ENCODE measurements at regions not wholly inside any gene's neighbourhood (a gene's known extent, or its start where the extent isn't known, plus 50 kb on each side); places are given as distances from the start of the nearest gene placed in this dataset.
"Not testable (repeated sequence)": the region's sequence is repeated elsewhere in the genome, so short reads cannot be mapped to it uniquely, and the experiment has no call there.

DNA sequence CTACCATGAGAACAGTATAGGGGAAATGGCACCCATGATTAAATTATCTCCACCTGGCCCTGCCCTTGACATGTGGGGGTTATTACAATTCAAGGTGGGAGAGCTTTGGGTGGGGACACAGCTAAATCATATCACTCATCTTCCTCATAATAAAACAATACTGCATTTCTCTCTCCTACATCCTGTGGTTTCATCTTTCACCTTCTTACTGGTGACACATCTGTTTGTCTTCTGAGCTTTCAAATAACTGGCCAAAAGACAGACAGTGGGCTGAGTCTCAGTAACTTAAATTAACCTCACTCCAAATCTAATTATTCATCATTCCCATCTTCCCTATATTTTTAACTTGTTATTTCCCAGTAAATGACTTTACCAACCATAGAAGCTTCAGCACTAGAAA lies 729.7 kb upstream of the USP15 start:
- DNase-seq, result no peak

DNA sequence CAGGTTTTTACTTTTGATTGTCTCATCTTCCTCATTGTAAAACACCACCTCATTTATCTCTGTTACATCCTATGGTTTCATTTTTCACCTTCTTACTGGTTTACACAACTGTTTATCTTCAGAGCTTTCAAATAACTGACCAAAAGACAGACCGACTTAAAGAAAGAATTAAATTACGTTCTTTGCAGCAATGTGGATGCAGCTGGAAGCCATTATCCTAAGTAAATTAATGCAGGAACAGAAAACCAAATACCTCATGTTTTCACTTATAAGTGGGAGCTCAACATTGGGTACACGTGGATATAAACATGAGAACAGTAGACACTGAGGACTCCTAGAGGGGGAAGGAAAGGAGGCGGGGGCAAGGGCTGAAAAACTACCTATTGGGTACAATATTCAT lies 729.0 kb upstream of the USP15 start:
- DNase-seq, result no peak

DNA sequence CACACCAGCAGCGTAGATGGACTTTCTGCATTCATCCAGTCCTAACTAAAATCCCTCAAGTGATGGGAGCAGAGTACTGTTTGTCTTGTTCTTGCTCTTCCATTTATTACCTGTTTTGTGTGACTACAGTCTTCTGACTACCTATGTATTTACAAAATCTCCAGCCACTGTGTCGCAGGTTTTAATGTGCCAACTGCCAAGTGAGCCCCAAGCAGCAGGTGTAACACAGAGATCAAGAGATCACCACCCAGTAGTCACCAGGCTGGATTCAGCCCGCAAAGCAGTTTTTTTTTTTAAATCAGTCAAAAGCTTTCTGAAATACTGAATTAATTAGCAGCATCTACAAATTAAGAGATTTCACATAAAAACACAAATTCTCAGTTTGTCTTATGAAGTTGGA lies 724.1 kb upstream of the USP15 start:
- DNase-seq, result no peak

DNA sequence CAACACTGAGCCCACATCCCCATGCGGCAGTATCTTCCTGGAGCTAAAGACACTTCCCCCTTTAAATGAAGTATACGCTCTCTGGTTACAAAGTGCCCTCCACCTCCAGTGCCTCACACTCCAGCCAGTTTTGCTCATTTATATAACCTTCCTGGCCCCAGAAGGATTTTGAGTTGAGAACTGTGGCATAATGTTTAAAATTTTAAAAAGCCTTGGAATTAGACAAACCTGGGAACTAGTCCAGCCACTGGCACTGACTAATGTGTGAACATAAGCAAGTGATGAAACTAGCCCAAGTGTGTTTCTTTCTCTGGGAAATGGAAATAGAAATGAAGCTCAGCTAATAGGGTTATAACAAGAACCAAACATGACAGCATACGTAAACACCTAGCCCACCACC lies 723.7 kb upstream of the USP15 start:
- no peak for DNase-seq

DNA sequence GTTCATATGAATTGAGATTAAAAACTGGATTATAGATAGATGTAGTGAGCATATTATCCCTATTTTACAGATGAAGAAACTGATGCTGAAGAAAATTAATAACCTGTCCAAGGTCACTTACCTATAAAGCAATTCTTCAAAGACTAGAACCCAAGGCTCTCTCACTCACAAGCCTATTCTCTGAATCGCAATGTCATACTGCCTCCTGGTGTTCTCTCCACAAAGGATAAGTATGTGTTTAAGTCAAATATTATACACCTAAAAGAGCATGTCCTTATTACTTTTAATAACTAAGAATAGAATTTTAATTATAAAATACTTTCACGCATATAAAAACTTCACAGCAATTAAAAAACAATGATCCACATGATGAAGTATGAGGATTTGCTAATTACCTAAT lies 721.3 kb upstream of the USP15 start:
- no peak for DNase-seq

DNA sequence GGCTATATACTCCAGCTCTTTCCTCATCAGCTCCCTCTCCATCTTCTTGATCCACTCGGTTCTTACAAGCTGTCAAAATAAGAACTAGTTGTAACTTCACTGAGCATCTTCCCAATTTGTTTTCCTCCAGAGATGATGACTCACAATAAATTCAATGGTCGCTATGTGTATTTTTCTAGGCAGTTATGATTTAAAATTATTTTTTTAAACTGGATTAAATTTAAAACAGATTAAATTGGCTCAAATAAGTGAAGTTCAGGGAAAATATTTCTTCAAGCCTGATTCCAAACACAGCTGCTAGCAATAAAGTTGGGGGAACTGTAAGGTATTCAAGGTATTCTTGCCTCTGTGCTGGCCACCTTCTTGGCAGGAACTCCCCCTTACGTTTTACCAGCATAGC lies 717.7 kb upstream of the USP15 start:
- DNase-seq, result no peak

DNA sequence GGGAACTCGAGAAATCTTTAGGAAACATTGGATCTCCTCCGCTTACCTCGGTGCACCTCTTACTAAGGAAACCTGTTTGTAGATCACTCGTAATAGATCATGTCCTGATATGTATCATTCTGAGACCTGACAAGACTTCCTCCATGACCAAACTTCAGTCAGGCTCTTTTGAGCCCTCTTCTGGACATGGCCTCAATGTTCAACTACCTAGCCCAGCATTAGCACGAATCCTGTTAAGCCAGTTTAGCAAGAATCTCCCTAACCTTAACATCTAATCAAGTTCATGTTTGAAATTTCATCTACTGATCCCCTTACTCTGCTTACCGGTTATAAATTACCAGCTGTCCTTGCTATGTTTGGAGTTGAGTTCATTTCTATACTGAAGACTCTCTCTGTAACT lies 713.9 kb upstream of the USP15 start:
- no peak for DNase-seq

DNA sequence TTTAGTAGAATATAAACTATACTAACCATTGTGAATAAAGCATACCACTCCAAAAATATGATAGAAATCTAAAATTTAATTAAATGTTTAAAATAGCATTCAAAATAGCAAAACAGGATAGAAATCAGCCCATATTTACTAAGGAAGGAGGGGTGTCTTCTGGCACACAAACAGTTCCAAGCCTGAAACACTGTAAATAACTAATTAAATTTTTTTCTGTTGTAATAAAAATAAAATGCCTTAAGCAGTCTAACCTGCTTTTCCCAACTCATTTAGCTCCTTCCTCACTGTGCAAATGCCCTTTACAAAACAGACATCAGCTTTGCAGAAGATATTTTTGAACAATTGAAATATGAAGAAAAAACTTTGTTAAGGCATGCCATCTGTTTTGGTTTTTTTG lies 707.1 kb upstream of the USP15 start:
- no peak for DNase-seq

DNA sequence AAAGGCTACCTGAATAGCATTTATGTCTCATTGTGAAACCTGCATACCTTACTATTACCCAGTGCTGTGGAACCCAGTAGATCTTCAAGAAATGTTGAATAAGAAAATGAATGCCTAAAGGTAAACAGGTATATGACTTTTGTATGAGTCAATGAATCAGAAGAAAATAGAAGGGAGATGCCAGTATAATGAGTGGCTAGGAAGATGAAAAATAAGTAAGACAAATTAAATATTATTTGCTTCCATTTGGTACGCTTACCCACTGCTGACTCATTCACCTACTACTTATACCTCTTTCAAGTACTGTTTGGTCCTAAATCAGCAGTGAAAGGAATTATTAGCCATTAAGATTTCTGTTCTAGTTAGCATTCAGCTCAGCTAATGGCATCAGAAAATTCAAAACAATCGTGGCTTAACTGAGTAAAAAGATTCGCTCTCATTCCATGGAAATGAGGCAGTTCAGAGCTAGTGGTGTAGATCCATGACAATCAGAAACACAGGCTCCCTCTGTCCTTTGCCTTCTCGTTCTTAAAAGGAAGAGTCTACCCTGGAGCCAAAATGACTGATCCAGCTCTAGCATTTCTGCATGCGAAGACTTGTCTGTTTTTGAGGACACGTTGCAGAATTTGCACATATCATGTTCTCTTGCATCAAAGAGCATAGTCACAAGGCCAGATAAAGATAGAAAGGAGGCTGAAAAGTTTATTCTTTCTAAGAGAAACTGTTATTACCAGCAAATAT lies 705.8 kb upstream of the USP15 start:
- DNase-seq, result no peak

DNA sequence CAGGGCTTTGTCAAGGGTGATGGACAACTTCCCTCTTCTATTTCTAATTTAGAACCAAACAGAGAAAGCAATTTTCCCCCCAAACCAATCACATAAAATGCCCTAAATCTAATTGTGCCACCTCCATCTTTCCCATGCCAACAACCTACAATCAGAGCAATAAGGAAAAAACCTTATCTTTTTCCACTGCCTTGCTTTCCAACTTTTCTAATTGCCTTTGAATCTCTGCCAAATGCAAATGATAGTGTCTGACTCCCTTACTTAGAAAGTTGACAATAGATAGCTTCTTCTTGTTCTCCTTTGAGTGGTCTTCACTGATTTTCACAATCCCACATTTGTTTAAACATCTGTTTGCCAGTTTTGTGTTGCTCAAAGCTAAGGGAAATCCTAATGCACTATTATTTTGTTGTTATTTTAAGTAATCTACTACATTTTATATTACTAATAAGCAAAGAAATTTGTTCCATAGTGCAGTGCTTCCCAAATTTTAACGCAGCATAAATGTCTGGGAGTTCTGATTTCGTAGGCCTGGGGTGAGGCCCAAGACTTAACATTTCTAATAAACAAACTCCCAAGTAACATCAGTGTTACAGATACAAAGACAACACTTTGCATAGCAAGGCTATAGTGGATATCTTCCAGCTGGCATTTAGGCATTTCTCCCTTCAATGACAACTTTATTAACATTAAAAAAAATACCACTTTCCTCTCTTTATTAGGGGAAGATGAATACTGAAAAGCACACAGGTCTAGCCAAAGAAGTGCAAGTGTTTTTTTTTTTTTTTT lies 696.3 kb upstream of the USP15 start:
- DNase-seq, result no peak

DNA sequence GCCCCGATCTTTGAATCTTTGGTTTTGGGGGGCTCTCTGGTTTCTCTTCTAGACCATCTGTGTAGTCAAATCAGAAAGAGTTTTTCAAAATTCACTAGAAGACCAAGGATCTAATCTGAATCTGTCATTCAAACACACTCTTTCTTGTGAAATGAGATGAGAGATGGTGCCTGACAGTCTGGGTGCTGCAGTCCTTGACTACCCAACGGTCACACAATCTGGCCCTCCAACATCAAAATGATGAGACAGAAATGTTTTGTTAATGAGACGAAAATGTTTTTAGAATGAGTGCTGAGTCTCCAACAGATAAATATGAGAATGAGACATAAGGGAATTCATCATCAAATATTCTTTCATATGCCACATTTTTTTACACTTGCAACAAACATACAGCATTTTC lies 695.7 kb upstream of the USP15 start:
- DNase-seq, result no peak

DNA sequence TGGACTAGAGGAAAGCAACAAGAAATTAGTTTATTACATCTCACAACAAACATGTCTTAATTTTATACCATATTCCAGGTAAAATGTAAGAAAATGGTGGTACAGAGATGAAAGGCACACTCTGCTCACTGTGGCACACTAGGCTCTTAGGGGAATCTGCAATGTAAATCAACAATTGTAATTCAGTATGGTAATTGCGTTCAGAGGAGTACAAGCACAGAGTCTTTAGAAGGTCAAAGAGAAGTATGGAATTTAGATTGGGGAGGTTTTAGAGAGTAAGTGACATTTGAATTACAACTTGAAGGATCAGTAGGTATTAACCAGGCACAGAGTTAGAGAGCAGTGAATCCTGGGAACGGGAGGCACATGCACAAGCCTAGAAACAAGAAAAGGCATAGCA lies 694.0 kb upstream of the USP15 start:
- DNase-seq, result no peak

DNA sequence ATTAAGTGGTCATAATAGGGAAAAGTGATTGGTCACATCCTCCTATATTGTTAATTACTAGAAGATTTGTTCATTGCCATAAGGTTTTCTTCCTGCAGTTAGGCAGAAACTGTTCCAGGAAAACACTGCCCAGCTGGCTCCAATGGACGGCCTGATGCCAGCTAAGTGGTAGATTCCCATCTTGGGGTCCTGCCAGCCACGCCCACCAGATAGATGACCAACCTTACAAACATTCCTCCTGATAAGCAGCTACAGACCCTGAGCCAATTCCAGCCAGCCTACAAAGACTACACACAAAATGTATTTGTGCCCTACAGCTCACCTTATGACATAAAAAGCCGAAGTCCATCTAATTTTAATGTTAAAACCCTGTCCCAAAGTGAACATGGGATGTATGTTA lies 685.9 kb upstream of the USP15 start:
- no peak for DNase-seq

DNA sequence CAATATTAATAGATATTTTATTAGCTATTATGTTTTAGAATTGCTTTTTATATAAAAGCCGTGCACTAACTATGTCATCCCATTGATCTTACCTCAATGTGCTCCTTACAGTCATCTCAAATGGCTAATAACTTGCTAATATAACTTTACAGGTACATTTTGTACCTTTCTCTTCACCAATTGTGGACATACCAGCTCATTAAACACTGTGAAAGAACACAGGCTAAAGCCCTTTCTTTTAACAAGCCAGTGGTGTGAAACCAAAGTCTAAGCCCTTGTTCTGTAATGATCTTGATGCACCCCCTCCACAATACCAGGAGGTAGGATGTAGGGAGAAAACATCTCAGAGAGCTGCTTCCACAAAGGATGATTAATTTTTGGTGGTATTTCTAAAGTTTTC lies 675.3 kb upstream of the USP15 start:
- DNase-seq, result no peak

DNA sequence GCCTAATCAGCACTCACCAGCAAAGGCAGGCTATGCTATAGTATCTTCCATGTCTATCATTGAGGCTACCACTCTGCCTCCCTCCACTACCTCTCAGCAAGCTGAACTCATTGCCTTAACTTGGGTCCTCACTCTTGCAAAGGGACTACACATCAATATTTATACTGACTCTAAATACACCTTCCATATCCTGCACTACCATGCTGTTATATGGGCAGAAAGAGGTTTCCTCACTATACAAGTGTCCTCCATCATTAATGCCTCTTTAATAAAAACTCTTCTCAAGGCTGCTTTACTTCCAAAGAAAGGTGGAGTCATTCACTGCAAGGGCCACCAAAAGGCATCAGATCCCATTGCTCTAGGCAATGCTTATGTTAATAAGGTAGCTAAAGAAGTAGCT lies 669.3 kb upstream of the USP15 start:
- DNase-seq, result not testable (repeated sequence)

DNA sequence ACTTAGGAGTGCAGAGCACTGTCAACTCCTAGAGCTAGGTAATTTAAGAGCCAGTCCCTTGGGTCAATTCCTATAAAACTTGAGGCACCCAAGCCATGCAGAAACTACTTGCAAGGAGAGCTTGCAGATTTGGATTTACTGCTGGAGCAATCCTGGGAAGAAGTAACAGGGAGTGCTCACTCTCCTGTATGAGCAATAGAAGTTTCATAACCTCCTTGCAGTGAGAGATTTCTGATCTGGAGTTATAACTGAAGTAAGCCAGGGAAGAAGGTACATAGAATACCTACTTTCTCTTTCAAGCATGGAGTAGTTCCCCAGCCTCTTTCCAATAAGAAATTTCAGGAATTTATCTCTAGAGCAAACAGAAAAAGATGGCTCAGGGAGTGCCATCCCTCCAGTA lies 650.1 kb upstream of the USP15 start:
- no peak for DNase-seq

DNA sequence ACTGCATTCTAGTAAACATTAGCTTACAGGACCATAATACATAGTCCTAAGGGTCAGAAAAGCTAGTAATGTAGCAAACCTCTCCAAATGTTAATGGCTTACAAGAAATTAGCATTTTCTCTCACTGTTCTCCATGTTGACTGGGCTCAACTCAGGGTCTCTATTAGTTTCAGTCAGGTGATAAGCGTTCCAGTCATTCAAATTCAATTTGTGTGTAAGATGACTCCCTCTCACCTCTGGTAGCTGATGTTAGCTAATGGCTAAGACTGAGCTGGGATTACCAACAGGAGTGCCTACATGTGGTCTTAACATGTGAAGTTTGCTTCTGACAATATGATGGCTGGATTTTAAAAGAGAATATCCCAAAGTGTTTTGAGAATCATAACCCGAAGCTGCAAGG lies 630.5 kb upstream of the USP15 start:
- DNase-seq, result no peak

DNA sequence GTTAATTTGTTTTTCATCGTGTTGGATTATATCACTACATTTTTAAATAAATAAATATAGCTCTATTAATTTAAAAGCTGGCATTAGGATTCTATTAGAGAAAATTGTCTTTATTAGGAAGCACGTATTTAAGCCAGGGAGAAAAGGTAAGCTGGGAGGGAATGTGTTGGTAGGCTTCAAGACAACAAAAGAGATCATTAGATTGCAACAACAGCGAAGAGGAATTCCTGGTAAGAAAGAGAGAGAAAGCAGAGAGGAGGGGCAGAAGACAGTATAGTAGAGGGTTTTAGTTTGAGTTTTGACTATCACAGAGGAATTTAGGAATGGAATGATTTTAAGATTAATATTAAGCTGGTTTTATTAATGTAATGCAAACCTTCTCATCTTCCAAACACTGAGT lies 613.6 kb upstream of the USP15 start:
- no peak for DNase-seq

DNA sequence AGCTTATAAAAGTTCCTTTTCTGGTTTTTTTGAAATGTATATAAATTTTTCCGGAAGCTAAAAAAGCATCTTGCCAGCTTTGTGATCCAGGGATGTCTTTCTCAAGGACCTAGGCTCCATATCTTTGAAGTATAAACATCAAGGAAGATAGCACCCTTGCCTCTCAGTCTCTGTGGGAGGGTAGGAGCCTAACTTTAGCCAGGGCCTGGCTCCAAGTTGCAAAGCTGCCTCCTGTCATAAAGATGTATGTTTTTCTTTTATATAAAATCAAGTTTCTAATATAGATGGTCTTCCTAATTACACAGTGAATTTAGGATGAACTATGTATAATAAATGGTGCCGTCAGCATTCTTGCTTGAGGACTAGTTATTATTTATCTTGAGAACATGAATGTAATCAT lies 612.6 kb upstream of the USP15 start:
- no peak for DNase-seq

DNA sequence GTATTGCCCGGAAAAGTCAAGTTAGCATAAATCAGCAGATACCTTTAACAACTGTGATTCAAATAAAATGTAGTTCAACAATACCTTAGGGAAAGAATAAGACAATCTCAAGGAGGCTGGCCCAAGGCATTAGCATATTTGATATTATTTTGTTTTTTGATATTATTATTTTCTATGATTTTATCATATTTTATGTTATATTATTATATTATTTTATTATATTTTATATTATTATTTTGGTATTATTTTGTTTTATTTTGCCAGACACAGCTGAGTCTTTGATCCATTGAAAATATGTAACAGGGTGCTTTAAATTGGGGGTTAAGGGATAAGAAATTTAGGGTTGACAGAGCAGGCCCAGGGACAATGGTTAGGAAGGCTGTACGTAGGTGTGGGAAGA lies 607.9 kb upstream of the USP15 start:
- no peak for DNase-seq

DNA sequence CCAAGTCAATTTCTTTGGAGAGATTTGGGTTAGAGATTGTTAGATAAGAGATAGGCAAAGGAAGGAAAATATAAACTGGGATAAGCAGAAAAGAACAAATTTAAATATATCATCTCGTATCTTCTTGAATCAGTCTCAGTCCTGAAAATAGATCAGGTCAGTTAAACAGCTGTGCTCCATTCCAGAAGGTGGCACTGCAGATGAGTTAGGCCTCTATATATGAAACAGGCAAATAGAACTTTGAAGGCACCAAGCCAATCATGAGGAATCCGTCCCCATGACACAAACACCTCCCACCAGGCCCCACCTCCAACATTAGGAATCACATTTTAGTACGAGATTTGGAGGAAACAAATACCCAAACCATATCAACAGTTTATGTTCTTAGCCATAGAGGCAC lies 605.5 kb upstream of the USP15 start:
- no peak for DNase-seq

DNA sequence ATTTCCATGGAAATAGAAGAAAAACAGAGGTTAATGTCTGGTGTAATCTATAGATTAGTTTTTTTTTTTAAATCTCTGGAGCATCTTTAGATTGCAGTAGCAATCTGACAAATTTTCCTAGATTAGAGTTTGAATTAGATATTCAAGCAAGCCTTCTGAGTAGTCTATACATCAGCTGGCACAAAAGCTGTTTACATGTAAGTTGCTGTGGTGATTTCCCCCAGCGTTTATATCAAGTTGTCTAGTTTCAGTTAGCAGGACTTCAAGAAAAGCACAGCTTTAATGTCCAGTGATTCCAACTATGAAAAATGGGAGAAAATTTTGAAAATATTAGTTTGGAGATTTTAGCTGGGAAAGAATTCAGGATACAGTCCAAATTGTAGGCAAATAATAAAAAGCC lies 605.0 kb upstream of the USP15 start:
- DNase-seq, result no peak

DNA sequence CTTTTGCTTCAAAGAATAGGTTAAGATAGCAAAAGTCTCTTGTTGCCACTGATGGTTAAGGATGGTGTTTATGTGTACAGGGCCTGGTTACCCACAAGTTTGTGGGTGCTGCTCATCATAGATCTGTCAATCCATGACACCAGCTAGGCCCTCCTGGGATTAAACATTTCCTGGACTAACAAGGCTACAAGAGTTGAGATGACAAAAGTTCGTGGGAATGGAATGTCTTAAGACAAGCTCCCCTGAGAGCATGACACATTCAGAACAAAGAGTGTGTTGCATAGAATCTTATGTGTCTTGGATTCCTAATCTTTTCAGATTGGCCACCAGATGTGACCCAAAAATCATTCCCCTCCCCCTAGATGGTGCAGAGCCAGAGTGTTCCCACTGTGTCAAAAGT lies 592.5 kb upstream of the USP15 start:
- no peak for DNase-seq

DNA sequence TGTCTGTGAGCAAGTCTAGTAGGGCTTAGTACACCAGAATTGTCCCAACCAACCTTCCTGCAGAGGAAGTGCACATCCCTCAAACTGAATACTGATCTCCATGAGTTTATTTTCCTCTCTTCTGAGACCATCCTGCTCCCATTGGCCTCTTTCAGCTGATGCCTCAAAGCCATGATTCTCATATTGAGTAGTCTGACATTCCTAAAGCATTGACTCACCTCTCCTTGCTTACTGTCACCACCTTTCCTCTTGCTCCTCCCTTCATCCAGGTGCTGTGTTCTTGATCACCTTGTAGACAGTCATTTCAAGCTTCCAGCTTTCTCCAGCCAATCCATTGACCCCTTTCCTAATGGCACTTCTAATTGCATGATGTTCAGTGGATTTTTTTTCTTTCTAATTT lies 583.7 kb upstream of the USP15 start:
- no peak for DNase-seq

DNA sequence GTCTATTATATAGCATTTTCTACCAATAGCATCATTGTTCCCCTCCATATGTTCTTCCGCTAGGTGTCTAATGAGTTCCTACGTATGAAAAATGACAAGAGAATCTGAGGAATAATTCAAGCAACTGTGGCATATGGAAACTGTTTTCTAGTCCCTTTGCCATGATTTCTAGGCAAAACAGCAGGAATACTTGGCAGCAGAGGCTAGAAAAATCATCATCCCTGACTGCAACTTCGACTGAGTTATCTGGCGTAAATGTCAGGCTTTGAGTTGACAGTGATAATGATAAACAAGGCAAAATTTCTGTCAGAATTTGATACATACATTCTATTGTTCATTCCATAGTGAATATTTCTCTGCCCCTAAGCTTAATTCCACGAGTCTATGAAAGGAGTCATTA lies 572.8 kb upstream of the USP15 start:
- DNase-seq, result no peak
